Neuronal stem cell (in vitro differentiated cells): ENCODE measurements at regions not wholly inside any gene's neighbourhood (a gene's known extent, or its start where the extent isn't known, plus 50 kb on each side); places are given as distances from the start of the nearest gene placed in this dataset.
"Not testable (repeated sequence)": the region's sequence is repeated elsewhere in the genome, so short reads cannot be mapped to it uniquely, and the experiment has no call there.

Experiments
- DNase-seq: peaks from one replicate; pipeline ENCODE4 v3.0.0-alpha.2; 2013; ENCODE audit warnings: low spot score
- H2AFZ ChIP-seq: one replicate; pipeline ENCODE4 v1.6.1; 2013; ENCODE audit warnings: mild to moderate bottlenecking, low read length, inconsistent platforms
- H2AK5ac ChIP-seq: 2 replicates; pipeline ENCODE4 v1.6.1; 2013; ENCODE audit warnings: low read depth, mild to moderate bottlenecking, inconsistent platforms, low read length, moderate library complexity, mixed read lengths
- H2BK120ac ChIP-seq: 2 replicates; pipeline ENCODE4 v1.6.1; 2013; ENCODE audit warnings: low read depth, mild to moderate bottlenecking, inconsistent platforms, low read length, moderate library complexity, mixed read lengths
- H2BK12ac ChIP-seq: one replicate; pipeline ENCODE4 v1.6.1; 2013; ENCODE audit warnings: low read length, inconsistent platforms
- H2BK15ac ChIP-seq: 2 replicates; pipeline ENCODE4 v1.6.1; 2013; ENCODE audit warnings: mild to moderate bottlenecking, low read length, inconsistent platforms, mixed read lengths
- H2BK5ac ChIP-seq: one replicate; pipeline ENCODE4 v1.6.1; 2013; ENCODE audit warnings: inconsistent platforms, mild to moderate bottlenecking, low read length, moderate library complexity
- H3K14ac ChIP-seq: one replicate; pipeline ENCODE4 v1.6.1; 2013; ENCODE audit warnings: low read length, inconsistent platforms
- H3K18ac ChIP-seq: 2 replicates; pipeline ENCODE4 v1.6.1; 2013; ENCODE audit warnings: low read length, inconsistent platforms
- H3K23ac ChIP-seq: 2 replicates; pipeline ENCODE4 v1.6.1; 2013; ENCODE audit warnings: low read depth, mild to moderate bottlenecking, mixed read lengths, low read length, inconsistent platforms; ENCODE audit not compliant: poor library complexity
- H3K27ac ChIP-seq: replicated peaks from 3 replicates; pipeline ENCODE4 v1.5.1; 2013; ENCODE audit warnings: low read length, inconsistent platforms
- H3K27me3 ChIP-seq, 3 experiments: 2 replicates each; pipeline ENCODE4 v1.6.1; 2013; ENCODE audit warnings: low read length in 3 of 3, mild to moderate bottlenecking in 2 of 3, inconsistent platforms in 1 of 3, low read depth in 1 of 3, mixed read lengths in 1 of 3, moderate library complexity in 1 of 3; ENCODE audit not compliant: control insufficient read depth in 3 of 3, insufficient read depth in 3 of 3
- H3K36me3 ChIP-seq, 2 donors: replicated peaks in 1 of 2; 2 replicates each; pipeline ENCODE4 v1.6.1; 2013; ENCODE audit warnings: low read length in 2 of 2; ENCODE audit not compliant: control insufficient read depth in 2 of 2, insufficient read depth in 2 of 2
- H3K4ac ChIP-seq: 2 replicates; pipeline ENCODE4 v1.6.1; 2013; ENCODE audit warnings: inconsistent platforms, mild to moderate bottlenecking, low read length, moderate library complexity
- H3K4me1 ChIP-seq, 2 donors: 1 replicate in 1 of 2; 2 replicates in 1 of 2; pipeline ENCODE4 v1.6.1; 2013; ENCODE audit warnings: low read length in 2 of 2, low read depth in 1 of 2; ENCODE audit not compliant: control insufficient read depth in 2 of 2, insufficient read depth in 1 of 2
- H3K4me2 ChIP-seq: one replicate; pipeline ENCODE4 v1.6.1; 2013; ENCODE audit warnings: mild to moderate bottlenecking, low read length, inconsistent platforms; ENCODE audit not compliant: insufficient read depth, poor library complexity, severe bottlenecking
- H3K4me3 ChIP-seq, 2 donors: 2 replicates each; pipeline ENCODE4 v1.5.1; 2013; ENCODE audit warnings: low read length in 2 of 2, mild to moderate bottlenecking in 2 of 2, inconsistent platforms in 1 of 2, moderate library complexity in 1 of 2
- H3K79me1 ChIP-seq: one replicate; pipeline ENCODE4 v1.6.1; 2013; ENCODE audit warnings: low read depth, mild to moderate bottlenecking, inconsistent platforms, low read length, moderate library complexity
- H3K9ac ChIP-seq: one replicate; pipeline ENCODE4 v1.6.1; 2013; ENCODE audit warnings: mild to moderate bottlenecking, low read depth, low read length, inconsistent platforms; ENCODE audit not compliant: poor library complexity
- H3K9me3 ChIP-seq, 2 donors: replicated peaks in 1 of 2; 2 replicates each; pipeline versions ENCODE3 to v1.6.1; 2013; ENCODE audit warnings: low read length in 2 of 2, mild to moderate bottlenecking in 2 of 2, inconsistent platforms in 1 of 2, low read depth in 1 of 2, mixed read lengths in 1 of 2, moderate library complexity in 1 of 2; ENCODE audit not compliant: control insufficient read depth in 2 of 2, insufficient read depth in 1 of 2
- H4K8ac ChIP-seq: one replicate; pipeline ENCODE4 v1.6.1; 2013; ENCODE audit warnings: low read depth, mild to moderate bottlenecking, inconsistent platforms, low read length, moderate library complexity
- H4K91ac ChIP-seq: one replicate; pipeline ENCODE4 v1.6.1; 2013; ENCODE audit warnings: low read length, low read depth, mild to moderate bottlenecking, inconsistent platforms; ENCODE audit not compliant: poor library complexity
- WGBS, 2 donors: extraction: QIAGEN DNeasy Blood & Tissue Kit; methylation state at CpG; one replicate each; pipeline ENCODE4 v1.1.7; 2013; ENCODE audit warnings: missing lambda C conversion rate in 2 of 2, mixed read lengths in 1 of 2; ENCODE audit not compliant: insufficient read length in 2 of 2, insufficient replicate concordance in 1 of 2; ENCODE audit errors: extremely low coverage in 2 of 2; 5-methylcytosine and 5-hydroxymethylcytosine counted together

DNA sequence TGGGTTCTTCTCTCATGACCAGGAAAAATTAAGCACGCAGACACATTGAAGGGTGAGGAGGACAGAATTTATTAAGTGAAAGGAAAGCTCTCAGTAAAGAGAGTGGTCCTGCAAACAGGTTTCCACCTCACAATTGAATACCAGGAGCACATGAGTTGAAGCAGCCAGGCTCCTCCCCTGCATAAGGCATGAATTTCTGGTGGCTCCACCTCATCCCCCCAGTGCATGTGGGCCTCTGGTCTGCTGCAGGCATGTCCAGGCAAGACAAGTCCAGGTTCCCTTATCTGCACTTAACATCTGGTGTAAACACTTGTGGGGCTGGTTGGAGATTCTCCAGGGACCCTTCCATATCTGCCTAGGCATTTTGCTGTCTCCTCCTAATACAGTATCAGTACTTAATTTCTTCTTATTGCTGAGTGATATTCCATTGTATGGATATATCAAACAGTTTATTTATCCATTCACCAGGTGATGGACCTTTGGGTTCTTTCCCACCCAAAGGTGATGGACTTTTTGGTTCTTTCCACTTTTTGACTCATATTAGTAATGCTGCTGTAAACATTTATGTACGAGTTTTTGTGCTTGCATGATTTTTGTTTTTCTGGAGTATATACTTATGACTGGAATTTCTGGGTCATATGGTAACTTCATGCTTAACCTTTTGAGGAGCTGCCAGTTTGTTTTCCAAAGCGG is 104.3 kb upstream of the ZNF519 start:
- not testable (repeated sequence) for H2BK12ac ChIP-seq, H4K8ac ChIP-seq, H2BK120ac ChIP-seq, H3K27me3 ChIP-seq, H4K91ac ChIP-seq, H3K14ac ChIP-seq, H3K36me3 ChIP-seq, H2BK5ac ChIP-seq, H3K23ac ChIP-seq, DNase-seq, H2AK5ac ChIP-seq, H3K4me2 ChIP-seq, H3K9me3 ChIP-seq, H3K9ac ChIP-seq, H3K79me1 ChIP-seq, H2BK15ac ChIP-seq, H3K4me3 ChIP-seq, H3K4me1 ChIP-seq, H3K4ac ChIP-seq, H3K27ac ChIP-seq, H3K18ac ChIP-seq
- no CpG with 5 or more reads among the region's 3 CpGs for WGBS, 2 donors
- peak overlapping the region; percentile 40 for H2AFZ ChIP-seq

- H3K4me2 ChIP-seq, H4K8ac ChIP-seq, H3K4me3 ChIP-seq, H3K9me3 ChIP-seq, DNase-seq, H3K4me1 ChIP-seq, H3K79me1 ChIP-seq, H3K23ac ChIP-seq, H2BK15ac ChIP-seq, H2BK120ac ChIP-seq, H2BK12ac ChIP-seq, H3K4ac ChIP-seq, H4K91ac ChIP-seq, H3K18ac ChIP-seq, H2BK5ac ChIP-seq, H3K27me3 ChIP-seq, H3K27ac ChIP-seq, H3K36me3 ChIP-seq, H3K9ac ChIP-seq, H2AFZ ChIP-seq, H2AK5ac ChIP-seq, H3K14ac ChIP-seq: not testable (repeated sequence)
- no CpG with 5 or more reads among the region's 4 CpGs for WGBS, 2 donors
Measured at GRCh38 chr18:14225286-14225679, 93.0 kb upstream of the ZNF519 start.

GRCh38 chr18:14224551-14225285 is 92.5 kb upstream of the ZNF519 start:
- H2BK15ac ChIP-seq, H3K4ac ChIP-seq, H2BK5ac ChIP-seq, H3K18ac ChIP-seq, H3K79me1 ChIP-seq, H3K23ac ChIP-seq, H3K27ac ChIP-seq, H3K36me3 ChIP-seq, H4K91ac ChIP-seq, H2AK5ac ChIP-seq, H4K8ac ChIP-seq, H3K9me3 ChIP-seq, H2AFZ ChIP-seq, H3K9ac ChIP-seq, H3K4me1 ChIP-seq, H3K4me3 ChIP-seq, H2BK120ac ChIP-seq, H3K14ac ChIP-seq, DNase-seq, H2BK12ac ChIP-seq, H3K27me3 ChIP-seq, H3K4me2 ChIP-seq: not testable (repeated sequence)
- no CpG with 5 or more reads among the region's 27 CpGs for WGBS, 2 donors

GRCh38 chr18:14223919-14224318 is 91.7 kb upstream of the ZNF519 start:
- H3K14ac ChIP-seq, H3K18ac ChIP-seq, H3K9me3 ChIP-seq, H3K79me1 ChIP-seq, H3K27ac ChIP-seq, H2AFZ ChIP-seq, H3K23ac ChIP-seq, DNase-seq, H3K36me3 ChIP-seq, H3K27me3 ChIP-seq, H3K9ac ChIP-seq, H3K4me2 ChIP-seq, H2BK5ac ChIP-seq, H3K4me3 ChIP-seq, H4K8ac ChIP-seq, H2AK5ac ChIP-seq, H4K91ac ChIP-seq, H3K4ac ChIP-seq, H2BK120ac ChIP-seq, H2BK15ac ChIP-seq, H2BK12ac ChIP-seq, H3K4me1 ChIP-seq: not testable (repeated sequence)
- WGBS, 2 donors: no CpG with 5 or more reads among the region's 16 CpGs
